ENCODE measurements at regions not wholly inside any gene's neighbourhood (a gene's known extent, or its start where the extent isn't known, plus 50 kb on each side); places are given as distances from the start of the nearest gene placed in this dataset.

- Histone ChIP-seq H2BK12ac (ENCODE audit: low read depth, low read length) (no peak overlapping the region), H3K79me2 (ENCODE audit: control insufficient read depth in 1 of 2, insufficient read depth in 2 of 2, low read length in 2 of 2) (no peaks in the 10 kb centered on the region), H3K36me3 (ENCODE audit: control insufficient read depth in 2 of 4, insufficient read depth in 4 of 4, low read length in 3 of 4) (no peaks in the 10 kb centered on the region), H3K4ac (replicated peaks; ENCODE audit: insufficient read length, low read depth, low read length) (no peak overlapping the region), H2AK5ac (ENCODE audit: low read depth, low read length) (no peak overlapping the region), H3K23me2 (ENCODE audit: low read depth, low read length) (no peaks in the 10 kb centered on the region), H2BK20ac (ENCODE audit: low read length) (no peak overlapping the region), H4K5ac (ENCODE audit: insufficient read length, low read depth, low read length) (no peak overlapping the region), H4K8ac (ENCODE audit: extremely low read depth, insufficient read depth, low read length) (no peak overlapping the region), H3K23ac (ENCODE audit: insufficient read length) (no peak overlapping the region), H2AFZ (ENCODE audit: low read length) (no peak overlapping the region), H2BK120ac (replicated peaks; ENCODE audit: low read depth, low read length) (no peak overlapping the region), H3K4me3 (ENCODE audit: extremely low read depth in 1 of 4, insufficient read depth in 2 of 4, low read depth in 3 of 4, low read length in 4 of 4) (no peak overlapping the region), H3K9me3 (ENCODE audit: insufficient read depth in 2 of 2, low read depth in 1 of 2, low read length in 1 of 2) (no peaks in the 10 kb centered on the region), H3K27me3 (replicated peaks in 1 of 4; ENCODE audit: control insufficient read depth in 3 of 4, extremely low read depth in 1 of 4, insufficient read depth in 3 of 4, low read length in 3 of 4) (no peaks in the 10 kb centered on the region), H2BK15ac (ENCODE audit: low read length) (no peak overlapping the region), H3K4me1 (replicated peaks in 1 of 4; ENCODE audit: control insufficient read depth in 3 of 4, insufficient read depth in 4 of 4, low read length in 3 of 4) (no peaks in the 10 kb centered on the region), H4K91ac (replicated peaks; ENCODE audit: insufficient read length, low read length) (no peak overlapping the region), H3K27ac (ENCODE audit: low read depth, low read length) (no peak overlapping the region), H4K20me1 (replicated peaks in 1 of 2; ENCODE audit: control insufficient read depth in 1 of 2, insufficient read depth in 2 of 2, low read length in 2 of 2) (no peaks in the 10 kb centered on the region), H3K56ac (replicated peaks; ENCODE audit: insufficient read length, low read depth, low read length) (no peak overlapping the region), H3K18ac (ENCODE audit: extremely low read depth, low read length) (no peak overlapping the region), H3K4me2 (ENCODE audit: insufficient read depth in 1 of 2, low read depth in 2 of 2, low read length in 2 of 2) (no peak overlapping the region), H3K79me1 (ENCODE audit: low read depth, low read length) (no peaks in the 10 kb centered on the region), H3K14ac (ENCODE audit: insufficient read length) (no peak overlapping the region), H2BK5ac (ENCODE audit: low read depth, low read length) (no peak overlapping the region), H3K9ac (replicated peaks in 1 of 4; ENCODE audit: extremely low read depth in 1 of 4, low read depth in 3 of 4, low read length in 3 of 4) (no peak overlapping the region)
- POLR2A ChIA-PET (ENCODE audit: partially characterized antibody), result no interaction called here
- CTCF ChIA-PET (ENCODE audit: partially characterized antibody), result no interaction called here
- no peak for TF ChIP-seq RAD21 (IDR thresholded peaks at IDR 0.05 in 1 of 2, conservative IDR thresholded peaks at IDR 0.05 in 1 of 2; ENCODE audit: low read depth in 2 of 2, low read length in 2 of 2)
- no peak for TF ChIP-seq CBX5 (IDR thresholded peaks at IDR 0.05; ENCODE audit: low read depth, low read length)
- TF ChIP-seq CBX8 (IDR thresholded peaks at IDR 0.05; ENCODE audit: borderline replicate concordance, low read depth, low read length), result no peak
- TF ChIP-seq CHD1 (IDR thresholded peaks at IDR 0.05; ENCODE audit: low read depth, low read length), result no peak
- TF ChIP-seq JUND (IDR thresholded peaks at IDR 0.05; ENCODE audit: low read length), result no peak
- TF ChIP-seq ATF3 (IDR thresholded peaks at IDR 0.05; ENCODE audit: insufficient read depth, low read depth, low read length), result no peak
- TF ChIP-seq CEBPB (IDR thresholded peaks at IDR 0.05; ENCODE audit: low read depth, low read length), result no peak
- TF ChIP-seq ZNF274 (IDR thresholded peaks at IDR 0.05; ENCODE audit: borderline replicate concordance, extremely low read depth, low read length), result no peak
- TF ChIP-seq NRF1 (IDR thresholded peaks at IDR 0.05; ENCODE audit: low read depth, low read length), result no peak
- WGBS, 2 experiments (ENCODE audit: extremely low coverage in 1 of 2, insufficient coverage in 1 of 2, insufficient read length in 1 of 2, insufficient replicate concordance in 2 of 2, low coverage in 1 of 2, low lambda C conversion rate in 2 of 2, missing lambda C conversion rate in 1 of 2), result 93% methylated on average over 2 of the region's 2 CpGs; no CpG with 5 or more reads in 1 of the 2 experiments
- no peak for FAIRE-seq
- DNase-seq (ENCODE audit: low read depth in 1 of 2, low spot score in 2 of 2), result no peak
Measured at GRCh38 chr3:30421266-30421665, 185.1 kb upstream of the TGFBR2 start.
